Neural cell (in vitro differentiated cells): ENCODE measurements at regions not wholly inside any gene's neighbourhood (a gene's known extent, or its start where the extent isn't known, plus 50 kb on each side); places are given as distances from the start of the nearest gene placed in this dataset.

Experiments used
- H2AFZ ChIP-seq: fragments of 200-600, 300-800 bp; sonication (generic), shearing (Covaris generic); 2 replicates; pipeline ENCODE4 v1.6.0; 2014; ENCODE audit warnings: low read depth, mild to moderate bottlenecking, antibody characterized with exemption, low read length, moderate library complexity
- H3F3A ChIP-seq: fragments of 200-600 bp; shearing (Covaris generic); 2 replicates; pipeline ENCODE4 v1.6.1; 2016; ENCODE audit warnings: mild to moderate bottlenecking, moderate library complexity, mixed read lengths, antibody characterized with exemption, low read length; ENCODE audit not compliant: insufficient read depth, poor library complexity, severe bottlenecking
- H3K27ac ChIP-seq: fragments of 200-600, 300-800 bp; sonication (generic), shearing (Covaris generic); 2 replicates; pipeline ENCODE4 v1.5.1; 2014; ENCODE audit warnings: mild to moderate bottlenecking, low read length, moderate library complexity
- H3K27me3 ChIP-seq: fragments of 300-800, 200-600 bp; sonication (generic), shearing (Covaris generic); 2 replicates; pipeline ENCODE4 v1.6.0; 2014; ENCODE audit warnings: mild to moderate bottlenecking, low read depth, low read length, moderate library complexity; ENCODE audit not compliant: insufficient read depth
- H3K36me3 ChIP-seq: fragments of 300-800, 200-600 bp; sonication (generic), shearing (Covaris generic); 2 replicates; pipeline ENCODE4 v1.5.1; 2014; ENCODE audit warnings: mild to moderate bottlenecking, antibody characterized with exemption, low read length, moderate library complexity; ENCODE audit not compliant: insufficient read depth
- H3K4me2 ChIP-seq: fragments of 300-800, 200-600 bp; sonication (generic), shearing (Covaris generic); 2 replicates; pipeline ENCODE4 v1.6.0; 2014; ENCODE audit warnings: mild to moderate bottlenecking, low read length
- H3K4me3 ChIP-seq: fragments of 300-800, 200-600 bp; sonication (generic), shearing (Covaris generic); 2 replicates; pipeline ENCODE4 v1.5.1; 2014; ENCODE audit warnings: mild to moderate bottlenecking, low read length, moderate library complexity
- H3K79me2 ChIP-seq: fragments of 200-600 bp; shearing (Covaris generic); replicated peaks from 2 replicates; pipeline ENCODE4 v1.6.0; 2014; ENCODE audit warnings: mild to moderate bottlenecking, low read length, moderate library complexity; ENCODE audit not compliant: insufficient read depth
- H3K9ac ChIP-seq: fragments of 300-800, 200-600 bp; sonication (generic), shearing (Covaris generic); 2 replicates; pipeline ENCODE4 v1.6.1; 2016; ENCODE audit warnings: mild to moderate bottlenecking, low read length, mixed read lengths
- H3K9me2 ChIP-seq: fragments of 200-600 bp; shearing (Covaris generic); 2 replicates; pipeline ENCODE4 v1.6.1; 2016; ENCODE audit warnings: mild to moderate bottlenecking, low read length, mixed read lengths; ENCODE audit not compliant: insufficient read depth
- H3K9me3 ChIP-seq: fragments of 200-600, 300-800 bp; sonication (generic), shearing (Covaris generic); 2 replicates; pipeline ENCODE4 v1.6.1; 2016; ENCODE audit warnings: mild to moderate bottlenecking, mixed run types, low read length, moderate library complexity, mixed read lengths
- H4K20me1 ChIP-seq: fragments of 200-600 bp; shearing (Covaris generic); 2 replicates; pipeline ENCODE4 v1.6.1; 2016; ENCODE audit warnings: mild to moderate bottlenecking, mixed run types; ENCODE audit not compliant: insufficient read depth
- CTCF ChIP-seq: fragments of 450-650 bp; IDR thresholded peaks from 2 replicates; pipeline ENCODE4 v1.5.1; 2014; ENCODE audit warnings: antibody characterized with exemption, mild to moderate bottlenecking, moderate library complexity; ENCODE audit not compliant: poor library complexity, severe bottlenecking
- EP300 ChIP-seq: fragments of 450-650 bp; conservative IDR thresholded peaks from 2 replicates; pipeline ENCODE4 v1.6.1; 2014; ENCODE audit warnings: antibody characterized with exemption, mild to moderate bottlenecking, moderate library complexity; ENCODE audit not compliant: poor library complexity, severe bottlenecking
- EZH2 ChIP-seq: fragments of 200-600, 300-800 bp; shearing (Covaris generic), sonication (generic); IDR thresholded peaks from 2 replicates; pipeline ENCODE4 v1.6.1; 2014; ENCODE audit warnings: antibody characterized with exemption, low read length, borderline replicate concordance, mild to moderate bottlenecking; ENCODE audit not compliant: insufficient read depth, poor library complexity, severe bottlenecking
- MXI1 ChIP-seq: fragments of 450-650 bp; conservative IDR thresholded peaks from 2 replicates; pipeline ENCODE4 v1.6.1; 2014; ENCODE audit warnings: antibody characterized with exemption, mild to moderate bottlenecking; ENCODE audit not compliant: poor library complexity, severe bottlenecking
- POLR2AphosphoS5 ChIP-seq: IDR thresholded peaks from 2 replicates; pipeline ENCODE4 v1.6.1; 2012
- RAD21 ChIP-seq: fragments of 450-650 bp; conservative IDR thresholded peaks from 2 replicates; pipeline ENCODE4 v1.6.1; 2014; ENCODE audit warnings: antibody characterized with exemption, mild to moderate bottlenecking, moderate library complexity
- REST ChIP-seq: IDR thresholded peaks from 2 replicates; pipeline ENCODE4 v1.6.1; 2012; ENCODE audit warnings: borderline replicate concordance
- SMC3 ChIP-seq: fragments of 450-650 bp; conservative IDR thresholded peaks from 2 replicates; pipeline ENCODE4 v1.6.1; 2014; ENCODE audit warnings: antibody characterized with exemption, mild to moderate bottlenecking, moderate library complexity; ENCODE audit not compliant: poor library complexity
- TAF1 ChIP-seq: IDR thresholded peaks from 2 replicates; pipeline ENCODE4 v1.6.1; 2012; ENCODE audit warnings: low read depth

DNA sequence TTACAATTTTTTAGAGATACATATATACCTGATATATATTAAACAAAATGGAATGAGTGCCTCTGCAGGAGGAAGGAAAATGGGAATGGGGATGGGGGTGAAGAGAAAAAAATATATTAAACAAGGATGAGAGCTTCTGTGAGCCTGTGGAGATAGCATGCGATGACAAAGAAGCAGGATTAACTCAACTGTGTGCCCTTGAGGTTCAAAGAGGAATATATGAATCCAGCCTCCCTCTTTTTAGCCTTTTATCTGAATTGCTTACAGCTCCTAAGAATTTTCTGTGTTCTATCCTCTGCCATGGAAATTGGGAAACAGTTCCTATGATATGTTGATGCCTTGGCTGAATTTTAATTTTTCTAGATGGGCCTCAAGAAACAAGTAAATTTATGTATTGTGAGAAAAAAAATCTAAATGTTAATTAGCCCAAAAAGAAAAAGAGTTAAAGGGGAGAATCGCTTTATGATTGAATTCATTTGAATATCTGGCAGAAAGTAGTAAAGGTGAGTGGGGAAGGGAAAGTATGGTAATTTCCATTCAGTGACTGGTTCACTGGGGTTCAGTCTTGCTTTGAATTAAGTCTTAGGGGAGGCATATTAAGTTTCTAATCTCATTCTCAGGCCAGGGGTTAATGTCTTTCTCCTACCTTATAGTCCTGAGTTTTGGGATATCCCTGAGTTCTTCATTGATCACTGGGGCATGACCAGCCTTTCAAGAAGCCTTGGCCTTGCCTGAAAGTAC is 106.3 kb upstream of the HMCN1 start:
- no peak overlapping the region for H3K4me2 ChIP-seq
- no peaks in the 10 kb centered on the region for H3K9me3 ChIP-seq
- H2AFZ ChIP-seq, result no peak overlapping the region
- H3F3A ChIP-seq, result no peaks in the 10 kb centered on the region
- no peaks in the 10 kb centered on the region for H3K27me3 ChIP-seq
- no peaks in the 10 kb centered on the region for H3K9me2 ChIP-seq
- no peaks in the 10 kb centered on the region for H3K36me3 ChIP-seq
- H3K4me3 ChIP-seq, result no peak overlapping the region
- no peaks in the 10 kb centered on the region for H3K79me2 ChIP-seq
- H3K9ac ChIP-seq, result no peak overlapping the region
- H3K27ac ChIP-seq, result no peak overlapping the region
- TF ChIP-seq SMC3 (no peak), POLR2AphosphoS5 (no peak), REST (no peak), RAD21 (no peak), EP300 (no peak), MXI1 (no peak), EZH2 (no peak), CTCF (no peak), TAF1 (no peak)
- no peaks in the 10 kb centered on the region for H4K20me1 ChIP-seq

DNA sequence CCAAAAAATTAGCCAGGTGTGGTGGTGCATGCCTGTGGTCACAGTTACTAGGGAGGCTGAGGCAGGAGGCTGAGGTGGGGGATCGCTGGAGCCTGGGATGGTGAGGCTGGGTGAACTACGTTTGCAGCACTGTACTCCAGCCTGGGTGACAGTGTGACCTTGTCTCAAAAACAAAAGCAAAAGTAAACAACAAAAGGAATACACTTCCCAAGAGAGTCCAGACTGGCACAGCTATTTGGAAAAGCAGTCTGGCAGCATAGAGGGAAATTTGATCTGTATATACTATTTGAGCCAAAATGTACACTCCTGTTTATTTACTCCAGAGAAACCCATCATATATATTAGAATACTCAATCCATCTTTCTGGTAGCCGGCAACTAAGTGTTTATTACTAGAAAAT is 107.0 kb upstream of the HMCN1 start:
- Histone ChIP-seq H3K9me3 (no peaks in the 10 kb centered on the region), H3K9me2 (no peaks in the 10 kb centered on the region)

More for the DNA sequence above, 107.0 kb upstream of the HMCN1 start:
- no peaks in the 10 kb centered on the region for H3K79me2 ChIP-seq
- no peak for TF ChIP-seq REST
- no peak for TF ChIP-seq RAD21
- no peak for TF ChIP-seq EZH2
- TF ChIP-seq TAF1, result no peak
- TF ChIP-seq CTCF, result no peak
- TF ChIP-seq POLR2AphosphoS5, result no peak
- TF ChIP-seq EP300, result no peak
- TF ChIP-seq SMC3, result no peak
- TF ChIP-seq MXI1, result no peak
- H3K4me2 ChIP-seq, result no peak overlapping the region
- H3F3A ChIP-seq, result no peaks in the 10 kb centered on the region
- H3K27ac ChIP-seq, result no peak overlapping the region
- no peaks in the 10 kb centered on the region for H3K36me3 ChIP-seq
- no peaks in the 10 kb centered on the region for H4K20me1 ChIP-seq
- no peak overlapping the region for H3K9ac ChIP-seq
- no peak overlapping the region for H2AFZ ChIP-seq
- H3K27me3 ChIP-seq, result no peaks in the 10 kb centered on the region
- H3K4me3 ChIP-seq, result no peak overlapping the region
